Stimulated activated CD8-positive, alpha-beta memory T cell treated with anti-CD3 and anti-CD28 coated beads, Interleukin-4, amount 100 ng/mL, for 4 hours (primary cell): ENCODE measurements at regions not wholly inside any gene's neighbourhood (a gene's known extent, or its start where the extent isn't known, plus 50 kb on each side); places are given as distances from the start of the nearest gene placed in this dataset.

ENCODE experiments used
- DNase-seq, 2 donors: peaks; one replicate each; pipeline ENCODE4 v3.0.0-alpha.2; 2020; ENCODE audit warnings: low read depth in 2 of 2, low spot score in 1 of 2

- no peak for DNase-seq
These were observed 91.3 kb upstream of the RPL34 start for GRCh38 chr4:108529102-108529501.

GRCh38 chr4:108527723-108528122, 92.7 kb upstream of the RPL34 start:
- DNase-seq: peak in 1 of 2 donors; percentile 1

GRCh38 chr4:108520807-108521206, 99.6 kb upstream of the RPL34 start:
- DNase-seq: no peak

DNA sequence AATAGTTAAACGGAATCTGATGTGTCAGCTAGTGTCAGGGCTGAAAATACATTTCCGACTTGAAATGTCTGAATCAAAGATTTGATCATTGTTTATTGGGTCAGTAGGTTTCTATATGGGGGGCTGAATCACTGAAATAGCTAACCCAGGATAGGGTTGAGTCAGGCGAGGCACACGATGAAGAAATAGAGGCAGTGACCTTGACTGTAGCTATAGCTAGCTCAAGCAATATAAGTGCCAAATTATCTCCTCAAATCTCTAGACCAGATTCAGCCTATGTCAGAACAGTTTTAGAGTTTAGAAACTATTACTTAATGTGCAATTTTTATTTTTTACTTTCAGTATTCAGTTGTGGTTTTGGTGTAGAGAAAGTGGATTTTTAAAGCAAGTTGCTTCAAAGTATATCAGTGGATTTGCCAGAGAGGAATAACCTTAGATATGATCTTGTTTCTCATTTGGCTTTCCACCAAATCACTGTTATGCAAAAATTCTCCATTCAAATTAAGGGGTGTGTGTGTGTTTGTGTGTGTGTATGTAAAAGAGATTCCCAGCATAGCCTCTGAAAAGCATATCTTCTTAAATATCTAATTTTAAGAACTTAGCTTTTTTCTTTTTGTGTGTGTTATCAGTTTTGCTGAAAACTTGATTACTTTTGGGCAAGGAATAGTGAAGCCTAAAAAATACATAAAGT, 100.3 kb upstream of the RPL34 start:
- DNase-seq: no peak

DNA sequence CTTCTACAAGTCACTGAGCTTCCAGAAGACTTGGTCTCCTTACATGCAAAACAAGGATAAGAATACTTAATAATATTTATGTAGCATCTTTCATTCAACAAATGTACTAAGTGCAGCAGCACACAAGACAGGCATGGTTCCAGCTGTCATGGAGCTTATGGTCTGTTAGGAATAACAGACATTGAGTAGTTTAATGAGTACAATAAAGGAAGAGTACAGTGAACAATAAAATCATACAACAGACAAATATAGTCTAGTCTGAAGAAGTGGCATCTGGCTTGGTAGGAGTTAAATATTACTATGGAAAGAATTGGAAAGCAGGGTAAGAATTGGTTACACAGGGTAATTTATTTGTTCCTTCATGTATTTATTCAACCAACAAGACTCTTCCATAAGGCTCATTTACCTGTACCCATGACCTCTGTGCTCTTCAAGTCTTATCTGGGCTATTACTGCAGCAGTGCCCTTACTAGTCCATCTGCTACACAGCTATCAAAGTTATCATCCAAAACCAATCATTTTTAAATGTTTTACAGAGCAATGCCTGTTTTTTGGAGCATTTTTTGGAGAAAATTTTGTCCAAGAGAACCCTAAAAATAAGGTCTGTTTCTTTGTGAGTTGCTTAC, 101.1 kb upstream of the RPL34 start:
- no peak for DNase-seq

GRCh38 chr4:108512615-108513505, 107.5 kb upstream of the RPL34 start:
- DNase-seq: peak in 1 of 2 donors; percentile 11

- no peak for DNase-seq
These were observed 108.8 kb upstream of the RPL34 start for GRCh38 chr4:108511618-108512017.

GRCh38 chr4:108502356-108502755, 118.0 kb upstream of the RPL34 start:
- DNase-seq: no peak

DNA sequence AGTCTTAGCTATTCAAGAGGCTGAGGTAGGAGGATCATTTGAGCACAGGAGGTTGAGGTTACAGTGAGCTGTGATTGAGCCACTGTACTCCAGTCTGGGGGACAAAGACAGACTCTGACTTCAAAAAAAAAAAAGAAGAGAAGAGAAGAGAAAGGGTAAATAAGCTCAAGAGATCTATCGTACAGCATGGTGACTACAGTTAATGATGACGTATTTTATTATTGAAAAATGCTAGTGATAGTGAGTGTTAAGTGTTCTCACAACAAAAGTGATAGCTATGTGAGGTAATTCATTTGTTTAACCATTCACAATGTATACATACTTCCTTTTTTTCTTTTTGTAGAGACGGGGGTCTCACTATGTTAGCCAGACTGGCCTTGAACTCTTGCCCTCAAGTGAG, 121.5 kb upstream of the RPL34 start:
- DNase-seq: no peak

DNA sequence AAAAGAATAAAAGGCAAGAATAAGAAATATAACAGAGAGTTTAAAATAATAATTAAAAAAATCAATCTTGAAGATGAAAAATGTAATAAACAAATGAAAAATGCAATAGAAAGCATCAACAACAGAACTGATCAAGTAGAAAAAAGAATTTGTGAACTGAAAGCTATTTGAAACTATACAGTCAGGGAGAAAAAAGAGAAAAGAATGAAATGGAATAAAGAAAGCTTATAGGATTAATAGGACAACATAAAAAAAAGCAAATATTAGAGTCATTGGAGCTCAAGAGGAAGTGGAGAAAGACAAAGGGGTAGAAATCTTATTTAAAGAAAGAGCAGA, 126.8 kb upstream of the RPL34 start:
- no peak for DNase-seq

GRCh38 chr4:108492816-108493595, 127.4 kb upstream of the RPL34 start:
- DNase-seq: no peak

DNA sequence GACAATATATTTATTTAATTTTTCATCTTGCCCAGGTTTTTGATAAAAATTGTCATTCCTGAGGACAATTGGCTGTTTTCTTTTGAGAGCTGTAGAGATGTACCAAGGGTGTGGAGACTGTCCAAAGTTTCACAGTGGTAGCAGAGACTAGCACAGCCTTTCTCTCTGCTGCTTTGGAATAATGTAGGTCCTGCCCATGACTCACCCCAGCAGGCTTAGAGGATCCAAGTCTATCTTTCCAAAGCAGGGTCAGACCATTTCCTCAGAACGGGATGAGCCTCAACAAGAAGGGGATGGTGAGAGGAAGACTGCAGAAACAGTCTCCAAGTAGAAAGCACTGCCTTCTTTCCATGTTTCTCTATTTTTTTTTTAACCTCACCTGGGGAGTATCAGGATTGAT, 131.5 kb upstream of the RPL34 start:
- DNase-seq: no peak

DNA sequence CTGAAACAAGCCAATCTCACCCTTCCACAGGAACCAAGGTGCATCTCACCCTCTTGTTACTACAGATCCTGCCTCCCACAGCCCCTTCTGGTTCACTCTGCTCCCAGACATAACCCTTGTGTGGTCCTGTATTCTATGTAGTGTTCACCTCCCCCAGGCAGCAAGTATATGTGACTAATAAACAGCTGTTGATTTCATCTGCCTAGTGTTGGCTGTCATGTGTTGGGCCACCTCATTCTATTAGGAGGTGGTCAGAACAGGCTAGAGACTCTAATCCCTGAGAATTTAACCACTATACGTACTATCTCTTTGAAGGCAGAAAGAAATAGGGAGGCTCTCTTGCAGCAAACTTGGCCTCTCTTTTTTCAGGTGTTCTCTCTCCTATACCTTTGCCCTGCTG, 134.3 kb upstream of the RPL34 start:
- no peak for DNase-seq

- DNase-seq: no peak
These were observed 136.2 kb upstream of the RPL34 start for GRCh38 chr4:108484187-108484586.

- no peak for DNase-seq
These were observed 136.7 kb upstream of the RPL34 start for GRCh38 chr4:108483650-108484049.

- no peak for DNase-seq
These were observed 137.3 kb upstream of the RPL34 start for GRCh38 chr4:108483079-108483478.

- DNase-seq: no peak
These were observed 139.5 kb upstream of the RPL34 start for GRCh38 chr4:108480881-108481280.

DNA sequence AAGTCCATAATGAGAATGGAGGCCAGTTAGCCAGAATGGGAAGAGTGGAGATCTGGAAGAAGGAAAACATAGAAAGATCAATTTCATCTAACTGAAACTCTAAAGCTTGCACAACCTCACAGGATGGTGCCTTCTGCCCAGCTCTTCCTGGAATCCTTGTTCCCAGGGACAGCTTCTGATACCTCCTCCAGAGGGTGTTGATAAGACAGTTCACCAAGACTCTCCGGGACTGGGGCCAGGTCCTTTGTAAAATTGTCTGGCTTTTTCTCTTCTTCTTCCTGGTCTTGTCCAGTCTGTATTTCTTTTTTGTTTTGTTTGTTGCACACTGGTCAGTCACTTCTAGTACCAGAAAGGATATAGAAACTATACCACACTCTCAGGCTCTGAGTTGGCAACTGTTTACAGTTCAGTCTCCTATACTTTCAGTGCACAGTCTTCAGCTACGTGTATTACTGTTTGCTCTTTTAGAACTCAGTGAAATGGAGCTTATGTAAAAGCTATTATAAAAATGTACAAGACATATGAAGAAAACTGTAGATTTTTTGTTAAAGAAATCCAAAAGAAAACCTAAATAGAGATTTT, 142.8 kb upstream of the RPL34 start:
- DNase-seq: no peak

- DNase-seq: no peak
These were observed 147.1 kb upstream of the RPL34 start for GRCh38 chr4:108473163-108473720.
